HG03457 (cell line): ENCODE measurements at regions not wholly inside any gene's neighbourhood (a gene's known extent, or its start where the extent isn't known, plus 50 kb on each side); places are given as distances from the start of the nearest gene placed in this dataset.

Source experiments
- ATAC-seq: cut with Tn5 transposase; IDR thresholded peaks from one replicate; pipeline ENCODE4 v1.9.1; 2021; ENCODE audit warnings: moderate number of reproducible peaks; ENCODE audit not compliant: unreplicated experiment

DNA sequence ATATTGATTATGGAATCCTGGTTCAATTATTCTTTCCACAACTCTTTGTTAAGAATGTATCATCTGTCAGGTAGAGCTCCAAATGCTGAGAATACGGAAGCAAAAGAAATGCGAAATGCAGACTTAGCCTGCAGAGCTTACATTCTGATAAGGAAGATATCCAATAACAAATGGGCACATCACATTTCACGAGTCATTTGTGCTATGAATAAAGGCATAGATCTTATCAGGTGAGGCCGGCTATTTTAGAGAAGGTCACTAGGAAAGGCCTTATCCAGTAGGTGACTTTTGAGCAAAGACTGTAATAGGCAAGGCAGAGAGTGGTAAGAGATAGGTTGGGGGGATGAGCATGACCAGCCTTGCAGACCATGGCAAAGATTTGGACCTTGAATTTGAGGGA lies 174.3 kb upstream of the SERPINE2 start:
- no peak for ATAC-seq

DNA sequence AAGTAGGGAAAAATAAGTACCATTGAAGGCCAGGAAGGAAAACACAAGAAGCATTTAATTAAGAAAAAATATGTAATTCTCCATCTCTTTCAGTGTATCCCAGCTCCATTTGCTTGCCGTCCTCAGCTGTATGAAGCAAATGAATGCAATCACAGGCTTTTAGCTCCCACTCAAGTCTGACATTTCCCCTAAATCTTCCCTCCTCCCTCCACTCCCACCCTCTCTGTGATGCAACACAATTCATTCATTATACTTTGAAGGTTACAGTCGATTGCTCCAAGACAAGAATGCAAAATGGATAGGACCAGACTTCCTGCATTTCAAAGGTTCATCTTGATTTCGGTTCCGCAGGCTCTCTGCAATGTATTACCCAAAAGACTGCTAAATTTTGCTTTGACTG lies 172.7 kb upstream of the SERPINE2 start:
- no peak for ATAC-seq

DNA sequence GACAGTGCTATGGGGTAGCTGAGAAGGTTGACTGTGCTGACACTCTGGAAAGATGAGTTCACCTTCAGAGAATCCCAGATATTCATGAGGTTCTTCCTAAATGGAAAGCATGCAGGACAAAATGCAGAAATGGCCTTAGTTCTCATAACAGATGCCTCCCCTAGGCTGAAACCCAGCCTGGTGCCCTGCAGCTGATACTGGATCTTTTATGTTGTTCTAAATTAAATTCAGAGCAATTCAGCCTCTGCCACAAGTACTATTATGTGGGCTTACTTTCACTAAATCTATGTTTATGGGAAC lies 172.0 kb upstream of the SERPINE2 start:
- no peak for ATAC-seq

DNA sequence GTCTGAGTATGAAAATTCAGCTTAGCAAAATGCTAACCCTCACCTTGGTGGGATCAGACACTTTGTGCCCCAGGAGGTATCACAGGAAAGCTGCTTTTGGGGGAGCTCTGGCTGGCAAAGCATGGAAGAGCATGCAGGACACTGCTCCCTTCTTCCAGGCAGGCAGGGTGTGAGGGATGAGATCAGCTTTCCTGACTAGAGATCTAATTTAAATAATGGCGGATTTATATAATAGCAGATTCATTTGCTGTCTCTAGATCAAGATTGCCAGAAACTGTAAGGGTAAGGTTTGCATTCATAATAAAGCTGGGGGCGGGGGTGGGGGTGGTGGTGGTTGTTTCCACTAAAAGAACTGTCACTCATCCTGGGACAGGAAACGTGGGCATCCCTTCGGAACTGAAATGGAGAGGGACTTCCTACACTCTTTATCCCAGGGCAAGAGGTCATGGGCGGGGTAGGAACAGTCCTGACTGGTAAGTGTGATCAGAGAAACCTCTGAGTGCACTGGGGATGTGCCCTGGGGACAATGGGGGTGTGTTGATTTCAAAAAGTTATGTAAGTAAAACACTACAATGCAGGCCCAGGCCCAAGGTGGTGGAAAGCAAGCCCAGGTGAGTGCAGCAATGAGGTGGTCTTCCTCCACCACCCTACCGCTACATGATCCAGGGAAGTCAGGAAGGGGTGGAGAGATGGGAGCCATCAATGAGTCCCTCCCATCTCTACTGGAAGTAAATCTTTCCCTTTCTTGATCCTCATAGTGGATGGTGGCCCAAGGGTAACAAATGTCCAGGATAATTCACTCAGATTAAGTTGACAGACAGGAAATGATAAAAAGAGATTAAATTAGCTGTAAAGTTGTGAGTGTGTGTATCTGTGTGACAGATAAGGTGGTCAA lies 171.4 kb upstream of the SERPINE2 start:
- ATAC-seq = no peak

DNA sequence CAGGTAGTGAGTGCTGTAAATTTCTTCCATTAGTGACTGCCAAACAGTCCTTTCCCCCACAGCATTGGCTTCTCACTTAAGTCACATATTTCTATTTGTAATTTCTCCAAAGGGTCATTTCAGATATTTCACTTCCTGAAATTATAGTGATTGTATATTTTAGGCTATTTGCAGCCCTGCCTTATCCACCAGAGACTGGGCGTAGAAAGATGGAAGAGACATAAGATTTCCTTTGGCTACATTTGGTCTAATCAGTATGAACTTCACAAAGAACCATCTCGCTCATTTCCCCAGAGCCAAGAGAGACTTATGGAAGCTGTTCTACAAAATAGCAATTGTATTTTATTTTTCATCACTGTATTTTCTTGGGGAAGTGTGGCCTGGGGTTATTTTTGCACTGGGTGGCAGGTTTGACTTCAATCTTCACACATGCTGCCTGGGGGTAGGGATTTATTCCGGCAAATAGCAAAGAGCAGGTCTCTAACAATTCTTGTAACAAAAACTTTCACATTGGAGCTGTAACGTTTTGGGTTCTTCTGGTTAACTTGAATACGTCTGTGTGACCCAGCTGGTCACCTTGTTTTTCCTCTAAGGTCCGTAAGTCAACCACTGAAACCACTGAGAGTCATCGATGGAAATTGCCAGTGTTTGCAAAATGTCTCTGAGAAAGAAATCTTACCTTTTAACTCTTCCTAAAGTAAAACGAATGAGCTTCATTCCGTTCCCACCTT lies 170.6 kb upstream of the SERPINE2 start:
- no peak for ATAC-seq

DNA sequence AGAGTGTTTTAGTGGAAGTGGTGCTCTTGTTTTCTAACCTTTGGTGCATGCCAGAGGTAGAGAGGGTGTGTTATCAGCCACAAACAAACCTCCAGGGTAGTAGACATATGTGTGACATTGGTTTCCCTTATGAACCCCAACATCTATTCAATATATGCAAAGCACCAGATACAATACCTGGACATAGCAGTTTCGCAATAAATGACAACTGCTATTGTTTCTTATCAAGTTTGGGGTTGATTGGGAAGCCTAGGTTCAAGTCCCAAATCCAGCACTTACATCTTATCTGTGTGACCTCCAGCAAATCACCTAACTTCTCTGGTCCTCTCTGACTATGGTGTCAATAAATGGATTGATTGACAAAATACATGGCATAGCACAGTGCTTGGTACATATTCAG lies 169.4 kb upstream of the SERPINE2 start:
- no peak for ATAC-seq

DNA sequence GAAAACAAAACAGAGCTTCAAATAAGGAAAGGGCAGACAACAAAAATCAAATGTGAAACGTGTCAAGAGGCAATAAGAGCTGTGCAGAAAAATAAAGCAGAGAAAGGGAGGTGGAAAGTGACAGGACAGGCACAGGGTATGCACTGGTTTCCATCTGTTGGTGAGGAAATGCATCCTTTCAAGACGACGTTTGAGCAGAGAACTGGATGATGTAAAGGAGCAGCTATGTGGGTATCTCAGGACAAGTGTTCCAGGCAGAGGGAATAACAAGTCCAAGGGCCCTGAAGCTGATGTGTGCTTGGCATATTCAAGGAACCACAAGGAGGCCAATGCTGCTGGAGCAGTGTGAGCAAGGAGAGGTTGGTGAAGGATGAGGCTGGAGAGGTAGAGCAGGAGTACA lies 168.9 kb upstream of the SERPINE2 start:
- no peak for ATAC-seq

DNA sequence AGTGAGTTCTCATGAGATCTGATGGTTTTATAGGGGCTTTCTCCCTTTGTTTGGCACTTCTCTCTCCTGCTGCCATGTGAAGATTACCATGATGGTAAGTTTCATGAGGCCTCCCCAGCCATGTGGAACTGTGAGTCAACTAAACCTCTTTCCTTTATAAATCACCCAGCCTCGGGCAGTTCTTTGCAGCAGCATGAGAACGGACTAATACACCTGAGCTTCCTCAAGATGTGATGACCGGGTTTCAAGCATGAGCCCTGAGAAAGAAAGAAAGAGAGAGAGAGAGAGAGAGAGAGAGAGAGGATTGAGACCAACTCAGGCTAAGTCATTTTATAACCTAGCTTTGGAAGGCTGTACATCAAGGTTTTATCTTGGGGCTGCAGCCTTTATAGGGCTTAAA lies 167.7 kb upstream of the SERPINE2 start:
- no peak for ATAC-seq

DNA sequence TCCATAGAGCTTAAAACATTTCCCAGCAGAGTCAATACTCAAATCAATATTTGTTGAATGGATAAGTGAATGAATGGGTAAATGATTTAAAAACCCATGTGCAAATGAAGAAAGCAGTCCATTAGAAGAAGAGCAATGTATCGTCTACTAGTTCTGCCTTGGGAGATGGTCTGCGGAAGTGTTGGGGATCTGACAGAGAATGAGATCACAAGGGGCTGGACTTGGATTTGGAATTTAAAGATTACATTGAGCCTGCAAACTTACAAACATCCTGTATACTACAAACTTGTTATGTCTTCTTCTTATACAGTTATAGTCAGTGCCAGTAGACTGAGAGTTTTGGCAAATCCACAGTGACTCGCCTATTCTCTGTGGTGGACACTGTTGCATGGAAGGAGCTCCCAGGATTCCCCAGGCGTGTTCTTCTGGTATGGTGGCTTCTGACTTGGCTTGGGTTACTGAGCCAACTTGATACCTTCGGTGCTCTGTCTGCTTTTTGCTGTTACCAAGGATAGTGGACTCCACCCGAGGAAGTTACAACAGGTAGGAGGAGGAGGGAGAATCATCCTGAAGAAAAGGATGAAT lies 163.3 kb upstream of the SERPINE2 start:
- no peak for ATAC-seq

DNA sequence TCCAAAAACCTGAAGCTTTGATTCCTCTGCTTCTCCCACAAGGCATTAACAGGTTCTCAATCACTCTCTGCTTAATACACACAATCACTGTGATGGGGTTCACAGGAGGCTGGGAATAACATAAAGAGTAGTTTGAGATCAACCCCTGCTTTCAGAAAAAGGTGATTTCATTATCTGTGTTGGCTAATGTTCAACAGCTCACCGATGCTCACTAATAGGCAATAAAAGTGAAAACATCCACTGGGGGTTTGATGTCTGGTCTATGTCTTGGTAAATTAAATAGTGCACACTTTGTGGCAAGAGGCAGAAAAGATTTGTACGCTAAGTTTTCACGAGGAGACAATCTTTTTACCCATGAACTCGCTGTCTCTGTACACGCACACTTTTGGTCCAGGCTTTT lies 159.3 kb upstream of the SERPINE2 start:
- no peak for ATAC-seq

DNA sequence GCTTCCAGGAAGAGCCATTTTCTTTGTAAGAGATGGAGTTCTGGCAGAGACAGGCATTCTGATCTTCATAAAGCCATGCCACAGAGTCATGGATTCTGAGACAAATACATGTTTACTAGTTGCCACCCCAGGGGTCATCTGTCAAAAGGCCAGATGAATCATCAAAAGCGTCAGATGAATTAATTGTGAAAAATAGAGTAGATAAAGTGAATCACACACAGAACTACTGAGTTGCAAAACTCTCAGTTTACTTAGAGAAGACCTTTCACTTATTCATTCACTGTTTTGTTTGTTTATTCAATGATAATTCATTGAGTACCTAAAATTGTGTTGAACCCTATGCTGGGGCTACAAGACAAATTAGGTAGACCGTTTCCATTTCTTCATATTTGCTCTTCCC lies 157.7 kb upstream of the SERPINE2 start:
- no peak for ATAC-seq

DNA sequence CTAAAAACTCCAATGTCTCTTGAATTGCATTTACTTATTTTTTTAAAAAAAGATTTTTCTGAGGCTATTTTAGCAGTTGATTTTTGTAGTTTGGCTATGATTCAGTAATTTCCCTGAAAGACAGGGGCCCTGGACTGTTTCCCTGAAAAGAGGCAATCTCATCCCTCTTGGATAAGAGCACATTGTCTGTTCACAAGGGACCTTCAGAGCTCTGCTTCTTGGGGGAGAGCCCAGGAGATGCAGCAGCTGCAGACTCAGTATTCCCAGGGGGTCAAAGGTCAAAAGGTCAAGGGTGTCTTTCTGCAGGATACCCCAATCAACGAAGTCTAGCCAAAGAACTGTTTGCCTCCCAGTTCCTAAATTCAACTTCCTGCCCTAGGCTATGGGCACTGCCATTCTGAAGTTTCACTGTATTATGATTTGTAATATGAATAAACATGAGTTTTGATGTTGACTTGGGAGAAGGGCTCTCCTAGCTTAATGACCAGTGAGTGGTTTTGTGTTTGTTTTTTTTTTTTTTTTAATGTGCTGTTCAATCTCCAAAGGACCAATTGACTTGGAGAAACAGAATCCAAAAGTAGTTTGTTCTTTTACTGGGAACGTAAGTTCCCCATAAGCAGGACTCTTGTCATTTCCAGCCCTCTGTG lies 157.0 kb upstream of the SERPINE2 start:
- ATAC-seq = no peak

DNA sequence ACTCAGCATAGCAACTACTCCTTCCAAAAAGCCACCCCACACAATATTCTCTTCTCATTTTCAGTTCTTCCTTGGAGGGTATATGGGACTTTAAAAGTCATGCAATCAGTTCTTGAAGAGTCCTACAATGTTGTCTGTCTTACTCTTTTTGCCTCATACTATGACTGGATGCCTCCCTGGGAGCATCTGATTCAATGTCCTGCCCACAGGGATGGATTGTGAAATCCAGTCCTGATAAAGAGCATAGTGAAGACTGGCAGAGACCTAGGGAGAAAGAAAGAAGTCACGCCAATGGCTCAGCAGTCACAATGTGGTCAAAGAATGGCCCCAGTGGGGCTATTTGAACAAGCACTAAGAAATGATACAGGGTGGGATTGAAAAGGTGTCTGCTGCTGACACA lies 155.1 kb upstream of the SERPINE2 start:
- no peak for ATAC-seq

DNA sequence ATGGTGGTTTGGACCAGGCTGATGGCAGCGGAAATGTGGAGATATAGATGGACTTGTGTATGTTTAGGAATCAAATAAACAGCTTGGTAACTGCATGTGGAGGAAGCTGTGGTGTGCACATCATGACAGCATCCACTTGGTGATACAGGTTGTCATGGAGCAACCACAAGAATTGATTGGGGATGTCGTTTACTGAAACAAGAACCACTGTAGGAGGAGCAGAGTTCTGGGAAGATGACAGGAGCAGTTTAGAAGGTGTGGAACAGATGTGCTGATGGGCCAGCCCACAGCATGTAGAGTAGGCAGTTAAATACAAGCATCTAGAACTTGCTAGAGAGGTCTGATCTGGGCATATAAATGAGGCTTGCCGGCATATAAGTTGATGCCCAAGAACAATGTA lies 152.4 kb upstream of the SERPINE2 start:
- no peak for ATAC-seq

DNA sequence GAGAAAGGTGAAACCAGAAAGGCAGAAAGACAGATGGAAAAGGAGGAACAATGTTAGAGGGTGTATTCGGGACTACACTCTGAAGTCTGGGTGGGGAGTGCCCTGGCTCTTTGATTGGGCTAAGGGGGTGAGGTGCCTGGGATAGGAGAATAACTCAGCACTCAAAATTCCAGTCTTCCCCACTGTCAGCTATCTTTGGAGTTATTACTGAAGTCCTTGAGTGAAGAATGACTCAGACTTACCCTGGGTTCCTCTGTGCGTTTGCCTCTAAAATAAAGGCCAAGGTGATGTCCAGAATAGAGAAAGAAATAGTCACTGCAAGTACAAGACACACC lies 151.8 kb upstream of the SERPINE2 start:
- no peak for ATAC-seq

DNA sequence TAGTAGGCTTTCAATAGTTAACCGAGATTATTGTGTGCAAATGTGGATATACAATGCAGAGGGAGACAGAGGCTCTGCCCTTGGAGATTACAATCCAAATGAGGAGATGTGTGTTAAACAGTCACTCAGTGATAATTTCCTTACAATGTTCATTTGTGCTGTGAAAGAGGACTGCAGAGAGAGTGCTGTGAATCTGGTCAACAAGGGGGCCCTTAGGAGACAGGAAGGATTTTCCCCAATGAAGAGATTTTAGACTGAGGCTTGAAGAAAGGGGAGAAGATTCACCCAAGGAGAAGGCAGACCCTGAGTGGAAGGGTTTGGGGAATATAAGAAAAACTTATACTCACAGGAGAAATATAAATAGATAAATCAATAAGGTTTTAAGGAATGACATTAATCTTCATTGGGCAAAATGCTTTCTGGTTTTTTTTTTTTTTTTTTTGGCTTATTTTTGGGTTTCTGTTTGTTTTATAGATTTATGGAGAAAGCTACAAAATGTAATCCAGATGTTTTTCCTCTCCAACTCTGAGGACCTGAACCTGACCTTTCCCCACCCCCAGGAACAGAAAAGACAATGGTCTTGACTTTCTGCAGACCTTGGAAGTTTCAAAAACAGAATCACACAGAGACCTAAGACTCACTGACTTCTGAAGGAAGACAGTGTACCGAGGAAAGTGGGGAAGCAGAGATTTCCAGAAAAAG lies 151.3 kb upstream of the SERPINE2 start:
- ATAC-seq = no peak

DNA sequence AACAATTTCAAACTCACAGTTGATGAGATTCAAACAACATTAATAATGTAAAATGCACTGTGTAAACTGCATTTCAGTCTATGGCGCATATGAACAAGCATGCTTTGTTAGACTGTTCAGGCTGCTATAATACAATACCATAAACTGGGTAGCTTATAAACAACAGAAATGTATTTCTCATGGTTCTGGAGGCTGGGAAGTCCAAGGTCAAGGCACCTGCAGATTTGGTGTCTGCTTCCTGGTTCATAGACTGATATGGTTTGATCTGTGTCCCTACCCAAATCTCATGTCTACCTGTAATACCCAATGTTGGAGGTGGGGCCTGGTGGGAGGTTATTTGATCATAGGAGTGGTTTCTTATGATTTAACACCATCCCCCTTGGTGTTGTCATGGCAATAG lies 148.1 kb upstream of the SERPINE2 start:
- ATAC-seq = no peak

DNA sequence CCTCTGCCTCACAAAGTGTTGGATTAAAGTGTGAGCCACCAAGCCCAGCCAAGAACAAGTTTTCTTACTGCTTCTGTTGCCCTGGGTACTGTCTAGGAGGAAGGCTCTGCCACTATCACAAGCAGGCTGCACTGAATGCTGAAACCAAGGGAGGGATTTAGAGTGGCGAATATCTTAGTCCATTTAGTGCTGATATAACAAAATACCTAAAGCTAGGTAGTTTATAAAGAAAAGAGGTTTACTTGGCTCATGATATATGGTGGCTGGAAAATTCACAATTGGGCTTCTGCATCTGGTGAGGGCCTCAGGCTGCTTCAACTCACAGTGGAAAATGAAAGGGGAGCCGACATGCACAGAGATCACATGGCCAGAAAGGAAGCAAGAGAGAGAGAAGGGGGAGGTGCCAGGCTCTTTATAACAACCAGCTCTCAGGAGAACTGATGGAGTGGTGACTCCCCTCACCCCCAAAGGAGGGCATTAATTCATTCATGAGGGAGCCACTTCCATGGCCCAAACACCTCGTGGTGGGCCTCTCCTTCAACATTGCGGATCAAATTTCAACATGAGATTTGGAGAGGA lies 146.0 kb upstream of the SERPINE2 start:
- ATAC-seq = no peak

DNA sequence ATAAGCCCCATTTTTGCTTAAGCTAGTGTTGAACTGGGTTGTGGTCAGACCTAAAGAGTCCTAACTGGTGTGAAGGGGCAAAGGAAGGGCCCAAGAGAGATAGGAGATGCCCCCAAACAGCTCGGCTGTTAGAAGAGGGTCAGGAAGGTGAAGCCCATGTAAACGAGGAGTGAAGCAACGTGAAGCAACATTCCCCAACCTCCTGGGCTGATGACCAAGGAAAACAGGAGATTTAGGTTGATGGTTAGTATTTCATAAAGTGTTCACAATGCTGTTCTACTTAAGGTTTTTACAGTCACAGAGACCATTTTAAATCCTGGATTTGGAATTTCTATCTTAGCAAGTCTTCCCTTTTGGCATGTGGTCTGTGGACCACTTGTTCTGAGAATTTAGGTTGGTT lies 144.0 kb upstream of the SERPINE2 start:
- ATAC-seq = no peak

DNA sequence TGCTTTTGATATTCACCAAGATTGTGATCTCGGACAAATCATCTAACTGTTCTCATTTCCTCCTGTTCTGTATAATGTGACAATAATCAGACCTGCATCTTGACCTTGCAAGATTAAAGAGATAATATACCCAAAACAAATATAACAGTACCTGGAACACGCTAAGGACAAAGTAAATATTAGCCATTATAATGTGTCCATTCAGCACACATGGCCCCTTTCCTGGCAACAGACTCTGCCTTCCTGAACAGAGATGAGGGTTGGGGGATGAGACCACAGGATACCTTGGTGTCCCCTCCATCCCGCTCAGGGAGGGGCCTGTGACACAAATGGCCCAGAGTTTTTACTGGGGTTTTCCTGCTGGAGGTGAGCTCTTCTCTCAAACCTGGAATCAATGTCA lies 143.4 kb upstream of the SERPINE2 start:
- no peak for ATAC-seq
